Breast epithelium (tissue), 4 donors: ENCODE measurements at regions not wholly inside any gene's neighbourhood (a gene's known extent, or its start where the extent isn't known, plus 50 kb on each side); places are given as distances from the start of the nearest gene placed in this dataset.

ENCODE experiments used
- DNase-seq, 2 donors: peaks; one replicate each; pipeline ENCODE4 v3.0.0-alpha.2; 2019; ENCODE audit warnings: low spot score in 2 of 2
- H3K27ac ChIP-seq, 2 donors: fragments of 200-600 bp; sonication (generic) in 1 of 2; one replicate each; pipeline ENCODE4 v1.5.1; 2016 to 2019; ENCODE audit warnings: mild to moderate bottlenecking in 1 of 2
- H3K27me3 ChIP-seq, 2 donors: fragments of 200-600 bp; sonication (generic) in 1 of 2; one replicate each; pipeline versions ENCODE4 v1.5.1 to v1.6.0; 2017 to 2019; ENCODE audit warnings: control low read depth in 1 of 2, mild to moderate bottlenecking in 1 of 2
- H3K36me3 ChIP-seq: fragments of 200-600 bp; one replicate; pipeline ENCODE4 v1.5.1; 2019
- H3K4me1 ChIP-seq, 2 donors: fragments of 200-600 bp; sonication (generic); one replicate each; pipeline ENCODE4 v1.5.1; 2016 to 2019; ENCODE audit warnings: control low read depth in 1 of 2
- H3K4me3 ChIP-seq, 3 donors: fragments of 200-600 bp; sonication (generic); 1 replicate in 2 of 3; 2 replicates in 1 of 3; pipeline ENCODE4 v1.5.1; 2016 to 2019; ENCODE audit warnings: mild to moderate bottlenecking in 3 of 3, moderate library complexity in 2 of 3
- H3K9me3 ChIP-seq, 2 donors: fragments of 200-600 bp; sonication (generic) in 1 of 2; one replicate each; pipeline ENCODE4 v1.5.1; 2016 to 2019; ENCODE audit warnings: control low read depth in 1 of 2
- POLR2A ChIP-seq: fragments of 450-650 bp; IDR thresholded peaks from one replicate; pipeline ENCODE4 v1.6.1; 2016; ENCODE audit warnings: antibody characterized with exemption, mild to moderate bottlenecking, moderate library complexity
- POLR2AphosphoS5 ChIP-seq, 3 donors: sonication (generic); formaldehyde crosslinking; IDR thresholded peaks; one replicate each; pipeline ENCODE4 v1.6.1; 2017; ENCODE audit warnings: antibody characterized with exemption in 3 of 3
- intact Hi-C: fragments of 100-400 bp; cut with DNase I; formaldehyde crosslinking; loops from one replicate; pipeline ENCODE4 v1.15.1; 2023; ENCODE audit warnings: low total_unique reads
- TF ChIP-seq, protein P1 (sequence below), 3 donors: fragments of 450-650 bp; IDR thresholded peaks; one replicate each; pipeline ENCODE4 v1.5.1; 2016 to 2017; ENCODE audit warnings: antibody characterized with exemption in 3 of 3, mild to moderate bottlenecking in 3 of 3, moderate library complexity in 3 of 3

DNA sequence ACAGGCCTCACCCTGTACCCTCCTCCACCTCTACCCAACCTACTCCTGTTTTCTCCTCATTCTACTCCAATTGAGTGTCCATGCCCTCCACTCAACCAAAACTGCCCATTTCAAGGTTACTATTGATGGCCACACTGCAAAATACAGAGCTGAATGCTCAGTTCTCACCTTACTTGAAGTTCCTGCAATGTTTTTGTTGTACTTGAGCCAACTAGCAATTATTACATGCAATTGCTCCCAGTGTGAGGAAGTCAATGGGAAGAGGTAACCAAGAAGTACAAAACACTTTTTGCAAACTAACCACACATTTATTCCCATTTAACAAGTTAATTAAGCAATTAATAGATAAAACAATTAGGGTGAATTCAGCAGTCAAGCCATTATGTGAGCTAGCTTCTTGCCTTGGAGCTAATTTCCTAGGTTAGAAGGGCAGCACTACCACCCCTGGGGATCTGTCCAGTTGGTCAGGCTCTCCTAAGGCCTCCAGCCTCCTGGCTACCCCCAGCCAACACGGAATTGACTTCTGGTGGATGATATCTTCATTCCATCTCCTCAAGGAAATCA is 52.4 kb upstream of the GGTLC1 start:
- intact Hi-C loops: no loop called here
- Histone ChIP-seq H3K4me3 (no peak overlapping the region), H3K9me3 (no peaks in the 10 kb centered on the region), H3K27ac (no peak overlapping the region), H3K27me3 (no peaks in the 10 kb centered on the region), H3K36me3 (no peaks in the 10 kb centered on the region), H3K4me1 (no peaks in the 10 kb centered on the region)
- no peak for DNase-seq
- TF ChIP-seq POLR2A (no peak), POLR2AphosphoS5 (IDR thresholded peaks at IDR 0.05) (no peak)
- TF ChIP-seq, protein P1, sequence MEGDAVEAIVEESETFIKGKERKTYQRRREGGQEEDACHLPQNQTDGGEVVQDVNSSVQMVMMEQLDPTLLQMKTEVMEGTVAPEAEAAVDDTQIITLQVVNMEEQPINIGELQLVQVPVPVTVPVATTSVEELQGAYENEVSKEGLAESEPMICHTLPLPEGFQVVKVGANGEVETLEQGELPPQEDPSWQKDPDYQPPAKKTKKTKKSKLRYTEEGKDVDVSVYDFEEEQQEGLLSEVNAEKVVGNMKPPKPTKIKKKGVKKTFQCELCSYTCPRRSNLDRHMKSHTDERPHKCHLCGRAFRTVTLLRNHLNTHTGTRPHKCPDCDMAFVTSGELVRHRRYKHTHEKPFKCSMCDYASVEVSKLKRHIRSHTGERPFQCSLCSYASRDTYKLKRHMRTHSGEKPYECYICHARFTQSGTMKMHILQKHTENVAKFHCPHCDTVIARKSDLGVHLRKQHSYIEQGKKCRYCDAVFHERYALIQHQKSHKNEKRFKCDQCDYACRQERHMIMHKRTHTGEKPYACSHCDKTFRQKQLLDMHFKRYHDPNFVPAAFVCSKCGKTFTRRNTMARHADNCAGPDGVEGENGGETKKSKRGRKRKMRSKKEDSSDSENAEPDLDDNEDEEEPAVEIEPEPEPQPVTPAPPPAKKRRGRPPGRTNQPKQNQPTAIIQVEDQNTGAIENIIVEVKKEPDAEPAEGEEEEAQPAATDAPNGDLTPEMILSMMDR (IDR thresholded peaks at IDR 0.05): no peak

DNA sequence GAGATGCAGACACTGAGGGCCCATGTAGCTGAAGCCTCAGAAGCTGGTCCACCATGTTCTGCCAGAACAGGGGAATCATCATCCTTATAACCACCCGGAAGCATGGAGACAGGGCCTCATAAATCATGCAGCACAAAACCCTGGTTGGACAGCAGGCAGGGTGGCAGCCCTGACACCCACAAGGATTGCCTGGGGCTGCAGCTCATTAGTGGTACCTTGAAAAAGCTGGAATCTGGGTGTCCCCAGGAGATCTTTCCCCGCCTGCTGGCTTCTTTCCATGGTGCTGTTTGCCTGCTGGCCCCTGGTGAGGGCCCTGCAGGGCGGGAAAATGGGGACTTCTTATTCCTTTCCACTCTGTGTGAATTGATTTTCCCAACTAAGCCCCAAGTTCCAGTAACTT is 50.6 kb upstream of the GGTLC1 start:
- no peak overlapping the region for H3K27ac ChIP-seq
- H3K27me3 ChIP-seq: no peaks in the 10 kb centered on the region
- H3K4me3 ChIP-seq: no peak overlapping the region
- no peaks in the 10 kb centered on the region for H3K36me3 ChIP-seq
- H3K4me1 ChIP-seq: no peaks in the 10 kb centered on the region
- H3K9me3 ChIP-seq: no peaks in the 10 kb centered on the region
- TF ChIP-seq, protein P1 (IDR thresholded peaks at IDR 0.05): no peak
- no peak for TF ChIP-seq POLR2AphosphoS5 (IDR thresholded peaks at IDR 0.05)
- TF ChIP-seq POLR2A: no peak
- intact Hi-C loops: no loop called here
- no peak for DNase-seq
